ENCODE measurements at regions not wholly inside any gene's neighbourhood (a gene's known extent, or its start where the extent isn't known, plus 50 kb on each side); places are given as distances from the start of the nearest gene placed in this dataset.

- TF ChIP-seq CTCF (IDR thresholded peaks at IDR 0.05; ENCODE audit: extremely low read depth in 1 of 2, insufficient read depth in 1 of 2, low read depth in 1 of 2, low read length in 2 of 2) (no peak), EZH2 (IDR thresholded peaks at IDR 0.05; ENCODE audit: borderline replicate concordance, low read depth, low read length, severe bottlenecking) (no peak)
These were observed 165.4 kb upstream of the FOXF1 start for GRCh38 chr16:86344881-86345280.

Data from endothelial cell of umbilical vein (primary cell).